ENCODE measurements at regions not wholly inside any gene's neighbourhood (a gene's known extent, or its start where the extent isn't known, plus 50 kb on each side); places are given as distances from the start of the nearest gene placed in this dataset.

DNA sequence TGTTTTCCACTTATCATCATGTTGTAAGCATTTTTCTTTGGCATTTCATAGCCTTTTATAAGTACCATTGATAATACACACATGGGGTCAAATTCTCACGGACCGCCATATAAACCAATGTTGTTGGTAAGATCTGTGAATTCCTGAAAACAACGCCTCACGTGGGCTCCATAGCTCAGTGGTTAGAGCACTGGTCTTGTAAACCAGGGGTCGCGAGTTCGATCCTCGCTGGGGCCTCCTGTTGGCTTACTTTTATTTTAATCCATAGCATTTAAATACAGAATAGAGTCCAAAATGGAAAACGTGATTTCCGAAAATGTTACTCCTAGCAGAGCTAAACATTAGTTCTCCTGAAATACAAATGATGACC is 83.1 kb downstream of the HHIPL2 start:
- Histone ChIP-seq H3K4me2 (ENCODE audit: low read length) (peak overlapping the region; percentile 84), H3K4me1 (ENCODE audit: insufficient read depth, low read length) (peaks cover 7% of the 10 kb centered on the region; the same call in 1 of the 2 replicates), H3K79me2 (ENCODE audit: low read length) (no peaks in the 10 kb centered on the region), H3K27me3 (ENCODE audit: low read length) (no peaks in the 10 kb centered on the region), H3K27ac (ENCODE audit: low read length) (no peak overlapping the region), H3K9me3 (ENCODE audit: low read length) (no peaks in the 10 kb centered on the region), H3F3A (ENCODE audit: low read length, unreplicated experiment) (no peaks in the 10 kb centered on the region), H2AFZ (ENCODE audit: low read length) (peak overlapping the region; percentile 81), H3K9me2 (replicated peaks; ENCODE audit: low read length) (no peaks in the 10 kb centered on the region), H4K20me1 (ENCODE audit: low read length) (no peaks in the 10 kb centered on the region), H3K36me3 (ENCODE audit: low read depth, low read length) (no peaks in the 10 kb centered on the region), H3K9ac (ENCODE audit: low read length) (peak overlapping the region; percentile 86), H3K4me3 (ENCODE audit: low read length) (peak overlapping the region; percentile 70)
- CTCF ChIA-PET = interaction anchor here (0.5 to 2.6 kb wide), 7 partner anchors 10 to 988 kb away, joined by 3 to 29 read pairs (median 3); partner anchors contain the start of genes FAM177B, TAF1A and TLR5
- BruUV-seq (replicated peaks) = TSS peak; percentile 65
- POLR2A ChIA-PET (ENCODE audit: unreplicated experiment) = interaction anchor here (0.7 kb wide), 1 partner anchor 246 kb away, joined by 5 read pairs; no protein-coding TSS in a partner anchor
- intact Hi-C loops (cut with micrococcal nuclease) = loop anchor here (1.0 to 10.0 kb wide), 9 partner anchors 82 to 620 kb away; partner anchors contain the start of gene TAF1A
- TF ChIP-seq CTCF (conservative IDR thresholded peaks at IDR 0.05; ENCODE audit: low read depth, low read length) (no peak), EZH2phosphoT487 (IDR thresholded peaks at IDR 0.05; ENCODE audit: borderline replicate concordance, low read length) (no peak), EZH2 (IDR thresholded peaks at IDR 0.05; ENCODE audit: low read length, unreplicated experiment) (no peak)
- DNase-seq (peak; percentile 97), ATAC-seq (peak; percentile 36)

GRCh38 chr1:222463059-222463730 is 84.7 kb downstream of the HHIPL2 start:
- Histone ChIP-seq H3K9me2 (replicated peaks; ENCODE audit: low read length) (no peaks in the 10 kb centered on the region), H2AFZ (ENCODE audit: low read length) (no peak overlapping the region), H3K4me1 (ENCODE audit: insufficient read depth, low read length) (peaks cover 7% of the 10 kb centered on the region; the same call in 1 of the 2 replicates), H3K36me3 (ENCODE audit: low read depth, low read length) (no peaks in the 10 kb centered on the region), H3K27me3 (ENCODE audit: low read length) (no peaks in the 10 kb centered on the region), H3K9me3 (ENCODE audit: low read length) (no peaks in the 10 kb centered on the region), H3K4me2 (ENCODE audit: low read length) (no peak overlapping the region), H3K79me2 (ENCODE audit: low read length) (no peaks in the 10 kb centered on the region), H3K9ac (ENCODE audit: low read length) (no peak overlapping the region), H4K20me1 (ENCODE audit: low read length) (no peaks in the 10 kb centered on the region), H3F3A (ENCODE audit: low read length, unreplicated experiment) (no peaks in the 10 kb centered on the region), H3K27ac (ENCODE audit: low read length) (no peak overlapping the region), H3K4me3 (ENCODE audit: low read length) (no peak overlapping the region)
- ChIA-PET CTCF (interaction anchor here (2.6 kb wide), 1 partner anchor 8 kb away, joined by 14 read pairs; no protein-coding TSS in a partner anchor), POLR2A (ENCODE audit: unreplicated experiment) (no interaction called here)
- TF ChIP-seq EZH2 (IDR thresholded peaks at IDR 0.05; ENCODE audit: low read length, unreplicated experiment) (no peak), CTCF (conservative IDR thresholded peaks at IDR 0.05; ENCODE audit: low read depth, low read length) (no peak), EZH2phosphoT487 (IDR thresholded peaks at IDR 0.05; ENCODE audit: borderline replicate concordance, low read length) (no peak)
- ATAC-seq (no peak), DNase-seq (no peak)
- intact Hi-C loops (cut with micrococcal nuclease) = loop anchor here (10.0 kb wide), 1 partner anchor 622 kb away; no protein-coding TSS in a partner anchor
- BruUV-seq (replicated peaks) = no TSS peak

GRCh38 chr1:222462601-222463000 is 85.3 kb downstream of the HHIPL2 start:
- H3K27me3 ChIP-seq (ENCODE audit: low read length) = no peaks in the 10 kb centered on the region
- no peak overlapping the region for H3K4me3 ChIP-seq (ENCODE audit: low read length)
- H3K9me2 ChIP-seq (replicated peaks; ENCODE audit: low read length) = no peaks in the 10 kb centered on the region
- intact Hi-C loops (cut with micrococcal nuclease) = loop anchor here (10.0 kb wide), 1 partner anchor 622 kb away; no protein-coding TSS in a partner anchor
- no peak overlapping the region for H3K4me2 ChIP-seq (ENCODE audit: low read length)
- H3K9ac ChIP-seq (ENCODE audit: low read length) = no peak overlapping the region
- H3F3A ChIP-seq (ENCODE audit: low read length, unreplicated experiment) = no peaks in the 10 kb centered on the region
- no peak overlapping the region for H3K27ac ChIP-seq (ENCODE audit: low read length)
- ChIA-PET POLR2A (ENCODE audit: unreplicated experiment) (no interaction called here), CTCF (no interaction called here)
- no peak overlapping the region for H2AFZ ChIP-seq (ENCODE audit: low read length)
- H4K20me1 ChIP-seq (ENCODE audit: low read length) = no peaks in the 10 kb centered on the region
- H3K9me3 ChIP-seq (ENCODE audit: low read length) = no peaks in the 10 kb centered on the region
- no peaks in the 10 kb centered on the region for H3K79me2 ChIP-seq (ENCODE audit: low read length)
- no peak for TF ChIP-seq CTCF (conservative IDR thresholded peaks at IDR 0.05; ENCODE audit: low read depth, low read length)
- TF ChIP-seq EZH2phosphoT487 (IDR thresholded peaks at IDR 0.05; ENCODE audit: borderline replicate concordance, low read length) = no peak
- no peak for TF ChIP-seq EZH2 (IDR thresholded peaks at IDR 0.05; ENCODE audit: low read length, unreplicated experiment)
- H3K36me3 ChIP-seq (ENCODE audit: low read depth, low read length) = no peaks in the 10 kb centered on the region
- BruUV-seq (replicated peaks) = no TSS peak
- DNase-seq = no peak
- ATAC-seq = no peak
- peaks cover 7% of the 10 kb centered on the region; the same call in 1 of the 2 replicates for H3K4me1 ChIP-seq (ENCODE audit: insufficient read depth, low read length)

Measured in PC-3 (cell line).